ENCODE measurements at regions not wholly inside any gene's neighbourhood (a gene's known extent, or its start where the extent isn't known, plus 50 kb on each side); places are given as distances from the start of the nearest gene placed in this dataset.

DNA sequence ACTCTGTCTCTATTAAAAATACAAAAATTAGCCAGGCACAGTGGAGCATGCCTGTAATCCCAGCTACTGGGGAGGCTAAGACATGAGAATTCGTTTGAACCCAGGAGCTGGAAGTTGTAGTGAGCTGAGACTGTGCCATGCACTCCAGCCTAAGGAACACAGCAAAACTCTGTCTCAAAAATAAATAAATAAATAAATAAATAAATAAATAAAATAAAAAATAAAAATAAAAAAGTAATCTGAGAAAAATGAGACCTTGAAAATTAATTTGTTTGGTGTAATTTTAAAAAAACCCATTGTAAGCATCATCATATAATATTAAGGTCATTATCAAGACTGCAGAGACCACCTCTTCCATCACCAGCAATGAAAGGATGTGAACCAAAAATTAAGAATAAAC lies 997.1 kb downstream of the CDH18 start:
- Histone ChIP-seq H2AFZ (replicated peaks; ENCODE audit: low read length, poor library complexity) (no peak overlapping the region), H2BK120ac (ENCODE audit: low read depth, low read length) (no peak overlapping the region), H2AK5ac (ENCODE audit: low read depth, low read length) (no peak overlapping the region), H3K27me3 (ENCODE audit: control insufficient read depth, insufficient read depth, low read length) (no peaks in the 10 kb centered on the region), H3K36me3 (ENCODE audit: control insufficient read depth, insufficient read depth, low read length) (no peaks in the 10 kb centered on the region), H4K8ac (ENCODE audit: low read depth in 2 of 2, low read length in 2 of 2) (no peak overlapping the region), H3K4me1 (ENCODE audit: control insufficient read depth, insufficient read depth, low read length) (no peaks in the 10 kb centered on the region), H3K23ac (ENCODE audit: low read depth, low read length) (no peak overlapping the region), H3K56ac (ENCODE audit: extremely low read depth, insufficient read depth, low read length) (no peak overlapping the region), H3K4ac (ENCODE audit: low read depth, low read length) (no peak overlapping the region), H3K14ac (replicated peaks; ENCODE audit: low read depth, low read length) (no peak overlapping the region), H4K20me1 (ENCODE audit: insufficient read depth, low read length) (no peaks in the 10 kb centered on the region), H2BK5ac (ENCODE audit: low read depth, low read length, poor library complexity, severe bottlenecking) (no peak overlapping the region), H3K79me1 (ENCODE audit: low read depth in 1 of 2, low read length in 2 of 2) (no peaks in the 10 kb centered on the region), H3K9me3 (ENCODE audit: control insufficient read depth, insufficient read depth, low read length) (peaks cover 2% of the 10 kb centered on the region; the same call in 1 of the 2 replicates), H3K4me2 (ENCODE audit: low read depth, low read length) (no peak overlapping the region), H4K5ac (ENCODE audit: low read depth, low read length) (no peak overlapping the region), H2BK15ac (ENCODE audit: low read depth, low read length) (no peak overlapping the region), H3K9me1 (ENCODE audit: insufficient read depth, low read length) (no peaks in the 10 kb centered on the region), H2AK9ac (replicated peaks; ENCODE audit: low read depth, low read length, poor library complexity) (no peak overlapping the region), H2BK20ac (ENCODE audit: low read depth, low read length) (no peak overlapping the region), H3K27ac (ENCODE audit: insufficient read depth, low read length) (no peak overlapping the region), H3K4me3 (ENCODE audit: insufficient read depth, low read depth, low read length) (no peak overlapping the region), H4K91ac (ENCODE audit: insufficient read depth, low read depth, low read length) (no peak overlapping the region), H3K18ac (ENCODE audit: low read depth, low read length) (no peak overlapping the region), H3K9ac (ENCODE audit: low read depth, low read length) (no peak overlapping the region)
- BruUV-seq (replicated peaks) = no TSS peak
- CTCF ChIA-PET = no interaction called here
- TF ChIP-seq FOS (IDR thresholded peaks at IDR 0.05; ENCODE audit: low read depth, low read length) = no peak
- TF ChIP-seq MXI1 (IDR thresholded peaks at IDR 0.05; ENCODE audit: borderline replicate concordance, low read depth, low read length) = no peak
- TF ChIP-seq, protein P1, sequence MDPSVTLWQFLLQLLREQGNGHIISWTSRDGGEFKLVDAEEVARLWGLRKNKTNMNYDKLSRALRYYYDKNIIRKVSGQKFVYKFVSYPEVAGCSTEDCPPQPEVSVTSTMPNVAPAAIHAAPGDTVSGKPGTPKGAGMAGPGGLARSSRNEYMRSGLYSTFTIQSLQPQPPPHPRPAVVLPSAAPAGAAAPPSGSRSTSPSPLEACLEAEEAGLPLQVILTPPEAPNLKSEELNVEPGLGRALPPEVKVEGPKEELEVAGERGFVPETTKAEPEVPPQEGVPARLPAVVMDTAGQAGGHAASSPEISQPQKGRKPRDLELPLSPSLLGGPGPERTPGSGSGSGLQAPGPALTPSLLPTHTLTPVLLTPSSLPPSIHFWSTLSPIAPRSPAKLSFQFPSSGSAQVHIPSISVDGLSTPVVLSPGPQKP (IDR thresholded peaks at IDR 0.05; ENCODE audit: borderline replicate concordance, low read depth, low read length) = no peak
- TF ChIP-seq RAD21 (IDR thresholded peaks at IDR 0.05; ENCODE audit: low read length) = no peak
- no peak for TF ChIP-seq MAFK (IDR thresholded peaks at IDR 0.05; ENCODE audit: low read depth, low read length)
- TF ChIP-seq RCOR1 (IDR thresholded peaks at IDR 0.05; ENCODE audit: insufficient replicate concordance, low read length) = no peak
- TF ChIP-seq NFE2L2 (IDR thresholded peaks at IDR 0.05; ENCODE audit: low read depth, low read length) = no peak
- no peak for TF ChIP-seq CEBPB (IDR thresholded peaks at IDR 0.05; ENCODE audit: low read depth, low read length)
- TF ChIP-seq POLR2A (IDR thresholded peaks at IDR 0.05; ENCODE audit: low read depth, low read length) = no peak
- no peak for TF ChIP-seq CHD1 (IDR thresholded peaks at IDR 0.05; ENCODE audit: low read depth, low read length)
- no peak for TF ChIP-seq RFX5 (IDR thresholded peaks at IDR 0.05; ENCODE audit: low read depth, low read length)
- TF ChIP-seq, protein P2, sequence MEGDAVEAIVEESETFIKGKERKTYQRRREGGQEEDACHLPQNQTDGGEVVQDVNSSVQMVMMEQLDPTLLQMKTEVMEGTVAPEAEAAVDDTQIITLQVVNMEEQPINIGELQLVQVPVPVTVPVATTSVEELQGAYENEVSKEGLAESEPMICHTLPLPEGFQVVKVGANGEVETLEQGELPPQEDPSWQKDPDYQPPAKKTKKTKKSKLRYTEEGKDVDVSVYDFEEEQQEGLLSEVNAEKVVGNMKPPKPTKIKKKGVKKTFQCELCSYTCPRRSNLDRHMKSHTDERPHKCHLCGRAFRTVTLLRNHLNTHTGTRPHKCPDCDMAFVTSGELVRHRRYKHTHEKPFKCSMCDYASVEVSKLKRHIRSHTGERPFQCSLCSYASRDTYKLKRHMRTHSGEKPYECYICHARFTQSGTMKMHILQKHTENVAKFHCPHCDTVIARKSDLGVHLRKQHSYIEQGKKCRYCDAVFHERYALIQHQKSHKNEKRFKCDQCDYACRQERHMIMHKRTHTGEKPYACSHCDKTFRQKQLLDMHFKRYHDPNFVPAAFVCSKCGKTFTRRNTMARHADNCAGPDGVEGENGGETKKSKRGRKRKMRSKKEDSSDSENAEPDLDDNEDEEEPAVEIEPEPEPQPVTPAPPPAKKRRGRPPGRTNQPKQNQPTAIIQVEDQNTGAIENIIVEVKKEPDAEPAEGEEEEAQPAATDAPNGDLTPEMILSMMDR (conservative IDR thresholded peaks at IDR 0.05; ENCODE audit: low read depth, low read length) = no peak
- TF ChIP-seq MAZ (IDR thresholded peaks at IDR 0.05; ENCODE audit: borderline replicate concordance, low read depth, low read length) = no peak
- no peak for TF ChIP-seq SMC3 (IDR thresholded peaks at IDR 0.05; ENCODE audit: low read depth, low read length)
- TF ChIP-seq, protein P3, sequence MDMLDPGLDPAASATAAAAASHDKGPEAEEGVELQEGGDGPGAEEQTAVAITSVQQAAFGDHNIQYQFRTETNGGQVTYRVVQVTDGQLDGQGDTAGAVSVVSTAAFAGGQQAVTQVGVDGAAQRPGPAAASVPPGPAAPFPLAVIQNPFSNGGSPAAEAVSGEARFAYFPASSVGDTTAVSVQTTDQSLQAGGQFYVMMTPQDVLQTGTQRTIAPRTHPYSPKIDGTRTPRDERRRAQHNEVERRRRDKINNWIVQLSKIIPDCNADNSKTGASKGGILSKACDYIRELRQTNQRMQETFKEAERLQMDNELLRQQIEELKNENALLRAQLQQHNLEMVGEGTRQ (IDR thresholded peaks at IDR 0.05; ENCODE audit: low read depth, low read length) = no peak
- no peak for TF ChIP-seq BHLHE40 (IDR thresholded peaks at IDR 0.05; ENCODE audit: low read depth, low read length)
- intact Hi-C loops (cut with micrococcal nuclease) = no loop called here
- POLR2A ChIA-PET (ENCODE audit: unreplicated experiment) = no interaction called here
- no peak for DNase-seq
- WGBS, 2 experiments (ENCODE audit: extremely low coverage in 2 of 2, insufficient read length in 1 of 2) = no CpG with 5 or more reads among the region's 1 CpG
- no peak for ATAC-seq (ENCODE audit: low read depth)
- dilution Hi-C loops (cut with HindIII; ENCODE audit: low sequenced_read_pairs, unreplicated experiment) = no loop called here
- in situ Hi-C loops (cut with MboI; ENCODE audit: low sequenced_read_pairs) = no loop called here

Data from IMR-90 (cell line).